HG03520 (cell line): ENCODE measurements at regions not wholly inside any gene's neighbourhood (a gene's known extent, or its start where the extent isn't known, plus 50 kb on each side); places are given as distances from the start of the nearest gene placed in this dataset.
"Not testable (repeated sequence)": the region's sequence is repeated elsewhere in the genome, so short reads cannot be mapped to it uniquely, and the experiment has no call there.

ENCODE experiments used
- ATAC-seq: cut with Tn5 transposase; IDR thresholded peaks from one replicate; pipeline ENCODE4 v1.9.1; 2021; ENCODE audit warnings: mild to moderate bottlenecking, moderate library complexity; ENCODE audit not compliant: unreplicated experiment

DNA sequence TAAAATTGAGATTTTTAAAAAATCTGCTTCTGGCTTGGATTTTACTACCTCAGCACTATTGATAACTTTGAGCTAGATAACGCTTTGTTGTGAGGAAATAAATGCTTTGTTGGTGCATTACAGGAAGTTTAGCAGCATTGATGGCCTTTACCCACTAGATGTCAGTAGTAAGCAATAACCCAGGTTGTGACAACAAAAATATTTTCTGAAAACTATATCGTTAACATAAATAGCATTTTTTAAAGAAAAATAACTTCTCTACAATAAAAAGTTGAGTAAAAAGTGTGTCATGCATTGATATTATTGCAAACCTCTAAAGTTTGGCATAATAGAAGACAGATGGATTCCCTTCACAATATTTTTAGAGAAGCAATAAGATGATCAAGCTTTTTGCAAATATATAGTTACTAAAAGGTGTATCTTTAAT, 1246.5 kb downstream of the UQCRFS1 start:
- ATAC-seq: no peak

DNA sequence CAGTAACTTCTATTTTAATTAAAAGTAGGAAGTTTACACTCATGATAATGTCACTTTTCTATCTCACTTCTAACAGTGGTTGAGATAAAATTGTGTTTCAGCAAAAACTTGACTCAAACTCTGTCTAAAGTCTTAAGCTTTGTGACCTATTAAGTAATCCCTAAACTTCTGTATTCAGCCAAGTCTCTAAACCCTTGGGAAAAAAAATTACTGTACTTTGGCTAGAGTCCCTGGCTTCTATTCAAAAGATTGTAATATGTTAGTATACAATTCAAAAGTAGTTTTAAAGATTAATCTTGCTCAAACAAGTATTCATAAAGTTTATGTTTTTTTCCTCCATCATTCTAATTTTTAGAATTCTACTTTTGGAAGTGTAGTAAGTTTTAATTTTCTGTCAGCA, 1248.8 kb downstream of the UQCRFS1 start:
- ATAC-seq: no peak

DNA sequence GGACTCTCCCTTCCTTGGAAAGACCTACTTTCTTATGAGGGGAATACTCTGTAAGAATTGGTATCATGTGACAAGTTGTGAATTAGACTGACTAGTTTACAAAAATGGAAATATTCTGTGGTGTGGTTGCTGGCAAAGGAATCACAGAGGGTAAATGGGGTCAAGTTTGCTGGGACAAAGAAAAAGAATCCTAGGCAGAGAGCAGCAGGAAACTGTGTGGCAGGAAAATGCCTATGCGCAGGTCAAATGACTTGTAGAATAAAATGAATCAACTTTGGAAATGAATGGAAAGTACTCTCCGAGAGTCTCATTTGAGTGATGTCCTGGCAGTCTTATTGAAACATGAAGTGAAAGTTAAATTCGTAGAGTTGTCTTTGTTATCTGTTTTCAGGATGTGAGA, 1250.7 kb downstream of the UQCRFS1 start:
- ATAC-seq: no peak

DNA sequence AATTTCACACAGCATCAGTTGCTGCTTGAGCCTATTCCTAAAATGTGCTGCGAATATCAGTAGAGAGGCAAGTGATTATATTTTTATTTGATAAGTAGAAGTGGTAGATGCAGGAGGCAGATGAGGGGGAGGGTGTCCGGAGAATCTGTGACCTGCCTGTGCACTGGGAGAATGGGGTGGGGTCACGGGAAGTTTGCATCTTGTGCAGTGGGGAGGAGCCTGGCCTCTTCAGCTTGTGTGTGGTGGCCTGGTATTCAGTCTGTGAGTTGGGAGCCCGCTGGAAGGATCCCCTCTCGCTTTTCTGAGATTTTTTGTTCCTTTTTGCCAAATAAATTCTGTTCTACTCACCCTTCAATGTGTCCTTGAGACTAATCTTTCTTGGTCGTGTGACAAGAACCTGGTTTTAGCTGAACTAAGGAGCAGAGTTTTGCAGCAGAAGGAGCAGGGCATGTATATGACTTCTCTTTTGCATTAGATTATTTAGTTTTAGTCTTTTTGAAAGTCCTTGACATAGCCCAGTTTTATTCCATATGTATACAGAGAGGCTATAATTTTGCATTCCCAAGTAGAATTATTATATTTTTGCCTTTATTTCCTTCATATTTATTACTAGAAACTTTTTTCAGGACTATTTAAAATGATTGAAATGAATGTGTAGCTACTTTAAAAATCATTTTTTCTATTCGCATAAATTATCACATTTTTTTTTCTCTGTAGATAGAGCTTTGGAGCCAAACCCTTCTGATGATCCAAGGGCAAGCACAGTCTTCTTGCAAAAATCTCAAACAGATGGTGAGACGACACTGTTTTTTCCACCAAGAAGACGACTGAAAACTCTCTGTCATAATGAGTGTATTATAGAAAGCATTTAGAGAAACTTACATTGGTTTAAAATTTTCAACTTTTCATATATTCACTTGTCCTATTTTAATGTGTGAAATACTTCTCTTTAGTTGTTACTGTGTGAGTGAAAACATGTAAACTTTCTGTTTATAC, 1257.2 kb downstream of the UQCRFS1 start:
- no peak for ATAC-seq

DNA sequence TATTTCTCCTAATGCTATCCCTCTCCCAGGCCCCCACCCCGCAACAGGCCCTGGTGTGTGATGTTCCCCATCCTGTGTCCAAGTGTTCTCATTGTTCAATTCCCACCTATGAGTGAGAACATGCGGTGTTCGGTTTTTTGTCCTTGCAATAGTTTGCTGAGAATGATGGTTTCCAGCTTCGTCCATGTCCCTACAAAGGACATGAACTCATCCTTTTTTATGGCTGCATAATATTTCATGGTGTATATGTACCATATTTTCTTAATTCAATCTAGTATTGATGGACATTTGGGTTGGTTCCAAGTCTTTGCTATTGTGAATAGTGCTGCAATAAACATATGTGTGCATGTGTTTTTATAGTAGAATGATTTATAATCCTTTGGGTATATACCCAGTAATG, 1270.3 kb downstream of the UQCRFS1 start:
- ATAC-seq: not testable (repeated sequence)

DNA sequence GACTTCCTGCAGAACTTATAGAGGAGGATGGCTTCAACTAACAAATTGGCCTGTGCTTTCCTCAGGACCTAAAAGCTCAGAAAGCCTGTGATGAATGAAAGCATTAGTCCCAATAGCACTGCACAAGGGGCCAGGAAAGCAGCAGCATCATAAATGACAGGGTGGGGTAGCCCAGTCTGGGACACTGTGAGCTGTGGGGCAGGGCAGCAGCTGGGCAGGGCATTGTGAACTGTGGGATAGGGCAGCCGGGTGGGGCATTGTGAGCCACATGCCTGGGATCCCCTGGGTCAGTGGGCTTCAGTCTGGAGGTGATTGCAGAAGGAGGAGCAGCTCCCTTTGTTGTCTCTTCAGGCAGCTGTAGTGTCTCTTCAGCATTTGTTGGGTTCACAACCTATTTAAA, 1276.8 kb downstream of the UQCRFS1 start:
- ATAC-seq: no peak

DNA sequence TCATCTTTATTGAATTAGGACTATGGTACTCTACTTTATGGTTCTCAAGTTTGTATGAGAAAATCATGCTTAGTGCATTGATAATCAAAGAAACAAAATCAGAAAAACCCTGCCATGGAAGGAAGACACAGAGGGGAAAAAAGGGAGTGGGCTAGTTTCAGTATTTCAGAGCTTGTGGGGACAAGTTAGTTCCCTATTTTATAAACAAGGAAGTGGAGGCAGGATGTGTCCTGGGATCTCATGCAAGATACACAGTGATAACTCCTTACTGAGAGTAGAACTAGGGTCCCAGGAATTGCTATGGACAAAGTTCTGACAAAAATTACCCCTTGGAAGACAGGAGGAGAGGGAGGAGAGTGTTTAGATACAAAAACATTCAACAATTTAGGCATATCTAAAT, 1277.3 kb downstream of the UQCRFS1 start:
- ATAC-seq: no peak

DNA sequence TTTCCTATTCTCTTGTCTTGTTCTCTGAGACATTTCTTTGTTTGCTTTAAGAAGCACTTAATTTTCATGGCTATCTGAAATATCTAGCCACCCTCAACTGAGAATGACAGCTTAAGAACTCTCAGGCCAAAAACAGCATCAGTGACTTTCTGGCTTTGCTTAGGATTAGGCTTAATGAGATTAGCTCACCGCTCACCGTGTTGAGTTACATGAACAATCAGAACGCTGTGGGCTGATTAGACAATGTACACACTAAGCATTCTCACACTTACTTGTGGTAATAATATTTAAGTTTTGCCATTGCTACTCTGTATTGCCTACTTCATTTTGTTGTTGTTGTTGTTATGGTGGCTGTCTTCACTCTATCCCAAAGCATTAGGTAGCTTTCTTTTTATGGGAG, 1283.6 kb downstream of the UQCRFS1 start:
- no peak for ATAC-seq

DNA sequence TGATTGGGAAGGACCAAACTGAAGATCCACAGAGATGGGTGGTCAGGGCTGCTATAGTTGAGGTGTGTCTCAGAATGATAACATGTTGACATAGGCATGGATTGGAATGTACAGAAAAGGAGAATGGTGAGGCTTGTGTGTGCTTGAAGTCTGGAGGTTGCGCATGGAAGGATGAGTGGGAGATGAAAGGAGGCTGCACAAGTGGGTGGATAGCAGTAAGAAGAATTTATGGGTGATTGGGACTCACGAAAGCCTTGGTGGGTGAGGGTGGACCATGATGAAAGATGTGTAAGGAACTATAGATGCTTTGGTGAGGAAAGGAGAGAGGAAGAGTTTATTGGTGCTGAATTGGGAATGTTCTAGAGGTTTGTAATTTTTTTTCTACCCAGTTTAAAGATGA, 1287.7 kb downstream of the UQCRFS1 start:
- ATAC-seq: no peak

DNA sequence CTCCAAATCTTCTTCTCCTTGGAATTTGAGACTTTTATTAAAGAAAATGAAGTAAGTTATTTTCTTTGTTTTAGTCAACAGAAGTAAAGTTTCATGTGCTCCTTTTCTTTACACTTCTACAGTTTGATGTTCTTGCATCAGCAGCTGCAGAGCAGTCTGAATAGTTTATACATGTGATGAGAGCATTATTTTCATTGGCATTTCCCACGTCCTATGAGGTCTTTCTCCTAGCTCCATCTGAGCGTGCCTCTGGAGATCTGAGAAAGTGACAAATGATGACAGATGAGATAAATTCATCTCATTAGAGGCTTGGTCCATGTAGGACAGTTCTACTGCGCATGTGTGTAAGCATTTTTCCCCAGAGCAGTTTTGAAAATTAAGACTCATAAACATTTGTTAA, 1290.0 kb downstream of the UQCRFS1 start:
- ATAC-seq: no peak

DNA sequence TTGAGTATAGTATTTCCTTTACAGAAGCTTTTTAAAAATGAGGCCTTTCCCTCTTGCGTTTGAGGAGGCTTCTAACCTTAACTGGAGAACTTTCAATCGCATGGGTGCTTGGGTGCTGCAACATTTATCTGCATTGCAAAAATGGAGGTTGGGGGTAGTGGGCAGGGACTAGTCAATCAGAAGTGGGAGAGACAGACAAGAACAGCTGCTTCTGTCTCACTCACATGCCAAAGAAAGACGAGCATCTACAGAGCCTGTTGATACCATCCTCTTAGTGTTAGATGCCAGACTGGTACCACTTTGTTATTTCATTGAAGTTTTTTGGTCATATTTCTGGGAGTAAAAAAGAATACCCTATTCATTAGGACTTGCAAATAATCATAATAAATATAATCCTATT, 1292.2 kb downstream of the UQCRFS1 start:
- no peak for ATAC-seq

DNA sequence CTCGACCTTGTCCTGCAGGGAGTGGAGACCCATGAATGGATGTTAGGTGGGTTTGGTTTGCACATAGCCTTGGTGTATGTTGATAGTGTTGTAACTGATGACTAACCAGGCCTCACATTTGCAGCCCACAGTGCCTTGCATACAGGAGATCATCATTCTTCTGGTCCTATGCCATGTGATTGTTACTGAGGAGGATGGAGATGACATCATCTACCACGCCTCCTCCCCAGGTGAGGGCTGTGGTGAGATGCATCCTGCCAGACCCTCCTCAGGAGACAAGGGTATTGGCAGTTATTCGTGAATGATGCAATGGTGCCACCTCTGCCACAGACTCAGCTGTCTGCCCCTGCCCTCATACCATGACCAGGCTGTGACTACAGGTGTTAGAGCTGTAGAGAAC, 1294.1 kb downstream of the UQCRFS1 start:
- no peak for ATAC-seq

DNA sequence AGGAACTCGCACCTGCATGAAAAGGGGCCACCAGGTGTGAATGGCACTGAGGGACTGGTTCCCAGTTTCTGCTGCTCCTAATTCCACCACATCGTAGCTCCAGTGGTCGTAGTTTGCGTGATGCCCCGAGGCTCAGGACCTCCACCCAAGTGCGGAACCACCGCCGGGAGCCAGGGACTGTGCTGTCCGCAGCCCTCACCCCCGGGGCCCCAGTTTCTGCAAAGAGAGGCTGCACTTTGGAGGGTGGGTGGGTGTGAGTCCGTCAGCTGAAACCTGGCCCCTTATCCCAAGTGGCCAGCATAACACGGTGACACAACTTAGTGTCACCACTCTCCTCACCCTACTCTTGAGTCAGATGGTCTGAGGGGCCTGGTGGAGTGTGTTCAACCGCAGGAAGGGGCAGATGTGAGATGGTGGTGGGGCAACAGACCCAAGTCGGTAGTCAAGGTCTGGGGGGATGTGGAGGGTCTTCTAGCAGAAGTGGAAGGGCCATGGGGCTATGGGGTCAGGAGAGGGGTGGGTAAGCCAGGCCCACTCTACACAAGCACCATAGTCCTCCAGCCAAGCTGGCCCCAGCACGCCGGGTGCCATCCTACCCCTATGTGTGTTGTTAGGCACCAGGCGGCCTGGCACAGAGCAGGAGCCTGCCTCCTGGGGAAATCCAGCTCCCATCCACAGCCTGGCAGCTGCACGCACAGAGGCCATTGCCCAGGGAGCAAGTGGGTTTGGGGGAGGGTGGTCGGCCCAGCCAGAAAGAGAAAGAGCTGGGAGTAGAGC, 1301.6 kb downstream of the UQCRFS1 start:
- no peak for ATAC-seq

DNA sequence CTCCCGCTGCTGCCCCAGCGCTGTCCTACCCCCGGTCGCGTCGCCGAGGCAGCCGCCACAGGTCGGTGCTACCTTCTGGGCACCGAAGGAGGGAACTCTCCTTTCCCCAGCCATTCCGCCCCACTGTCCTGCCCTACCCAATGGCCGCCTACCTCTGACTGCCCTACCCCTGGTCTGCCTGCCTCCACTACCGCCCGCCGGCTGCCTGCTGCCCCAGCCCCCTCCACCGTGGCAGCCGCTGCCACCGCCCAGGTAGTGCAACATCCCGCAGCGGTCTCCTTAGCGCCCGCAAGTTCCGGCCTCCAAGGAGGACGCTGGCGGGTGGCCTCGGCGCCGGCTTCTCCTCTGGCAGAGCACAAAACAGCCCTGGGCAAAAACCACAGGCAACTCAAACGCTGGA, 1303.1 kb downstream of the UQCRFS1 start:
- no peak for ATAC-seq

DNA sequence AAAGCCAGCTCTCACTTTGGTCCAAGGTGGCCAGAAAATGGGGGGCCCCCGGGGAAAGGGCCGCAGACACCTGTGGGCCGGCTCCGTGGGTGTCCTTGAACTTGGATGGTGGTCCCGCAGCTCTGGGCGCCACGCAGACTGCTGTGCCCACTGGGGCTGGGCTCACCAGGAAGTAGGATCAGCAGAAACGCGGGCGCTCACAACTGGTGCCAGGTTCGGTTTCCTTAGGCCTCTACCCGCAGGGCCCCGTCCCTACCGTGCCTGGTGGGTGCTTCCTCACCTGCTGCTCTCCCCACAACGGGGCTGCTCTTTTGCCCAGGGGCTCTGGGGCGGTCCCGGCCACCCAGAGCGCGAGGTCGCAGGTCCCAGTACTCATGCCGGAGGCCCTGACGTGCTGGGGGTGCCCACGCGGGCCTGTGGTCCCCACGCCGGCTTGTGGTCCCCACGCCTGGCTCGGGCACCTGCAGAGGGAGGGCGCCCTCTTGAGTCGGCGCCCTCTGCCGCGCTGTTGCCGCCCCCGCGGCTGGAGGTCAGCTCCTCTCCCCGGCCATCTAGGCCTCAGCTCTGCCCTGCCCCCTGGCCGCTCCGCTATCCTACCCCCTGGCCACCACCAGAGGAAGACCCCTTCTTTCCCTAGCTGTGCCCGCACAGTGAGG, 1303.6 kb downstream of the UQCRFS1 start:
- no peak for ATAC-seq

DNA sequence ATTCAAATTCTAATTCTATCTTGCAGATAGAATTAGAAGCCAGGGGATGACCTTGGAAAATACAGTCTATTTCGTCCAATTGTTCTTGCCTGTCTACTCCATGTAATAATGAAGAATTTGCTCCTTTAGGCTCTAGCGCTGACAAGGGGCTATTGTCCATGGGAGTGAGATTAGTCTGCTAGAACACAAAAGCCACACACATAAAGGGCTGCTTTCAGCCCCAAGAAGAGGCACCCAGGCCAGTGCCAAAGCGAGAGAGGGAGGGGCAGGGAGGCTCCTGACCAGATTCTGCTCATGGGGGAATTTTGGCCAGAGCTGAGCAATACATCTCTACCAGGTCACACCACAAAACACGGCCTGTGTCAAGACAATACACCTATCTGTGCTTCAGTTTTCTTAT, 1306.9 kb downstream of the UQCRFS1 start:
- no peak for ATAC-seq

DNA sequence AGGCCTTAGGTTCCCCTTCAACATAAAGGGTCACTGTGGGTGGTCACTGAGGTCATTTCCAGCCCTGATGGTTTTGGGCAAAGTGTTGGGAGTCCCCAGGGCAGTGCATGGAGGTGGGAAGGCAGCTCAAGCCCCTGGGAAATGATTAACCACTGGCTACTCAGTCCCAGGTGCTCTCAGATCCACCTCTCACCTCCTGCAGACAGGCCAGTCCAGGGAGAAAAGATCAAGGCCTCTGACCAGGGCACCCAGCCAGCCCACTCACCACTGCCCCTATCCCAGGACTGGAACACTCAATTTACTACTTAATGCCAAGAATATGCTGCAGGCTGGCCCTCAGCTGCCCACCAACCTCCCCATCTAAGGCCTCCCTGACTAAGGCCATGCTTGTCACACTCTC, 1307.9 kb downstream of the UQCRFS1 start:
- no peak for ATAC-seq

DNA sequence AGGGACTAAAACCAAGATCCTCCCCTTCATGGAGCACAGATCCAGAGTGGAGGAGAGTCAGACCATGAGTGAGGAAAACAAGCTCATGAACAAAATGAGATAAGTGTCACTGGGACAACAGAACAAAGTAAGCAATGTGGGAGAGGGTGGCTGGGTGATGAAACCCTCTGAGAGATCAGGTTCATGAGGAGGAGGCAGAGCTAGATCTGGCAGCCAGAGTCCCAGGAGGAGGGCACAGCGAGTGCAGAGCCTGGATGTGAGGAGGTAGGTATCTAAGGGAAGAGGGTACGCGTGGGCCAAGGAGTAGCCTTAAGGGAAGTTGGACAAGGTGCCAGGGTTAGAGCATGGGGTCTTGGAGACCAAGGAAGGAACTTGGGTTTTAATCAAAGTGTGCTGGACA, 1311.9 kb downstream of the UQCRFS1 start:
- no peak for ATAC-seq

DNA sequence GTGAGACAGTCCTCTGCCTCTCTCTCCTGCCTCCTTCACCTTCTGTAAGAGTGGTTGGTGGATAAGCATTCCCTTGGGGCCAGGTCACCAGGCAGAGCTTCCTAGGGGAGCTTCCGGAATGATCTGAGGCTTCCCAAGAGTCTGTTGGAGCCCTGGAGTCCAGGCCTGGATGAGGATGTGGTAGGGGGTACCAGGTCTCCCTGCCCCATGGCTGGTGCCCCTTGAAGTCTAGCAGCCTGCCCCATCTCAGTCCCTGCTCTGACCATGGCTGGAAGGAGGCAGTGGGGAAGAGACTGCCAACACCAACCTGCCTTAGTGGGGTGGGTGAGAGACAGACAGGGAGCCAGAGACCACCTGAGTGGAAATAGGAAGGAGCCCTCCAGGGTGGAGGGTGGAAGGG, 1316.9 kb downstream of the UQCRFS1 start:
- no peak for ATAC-seq

DNA sequence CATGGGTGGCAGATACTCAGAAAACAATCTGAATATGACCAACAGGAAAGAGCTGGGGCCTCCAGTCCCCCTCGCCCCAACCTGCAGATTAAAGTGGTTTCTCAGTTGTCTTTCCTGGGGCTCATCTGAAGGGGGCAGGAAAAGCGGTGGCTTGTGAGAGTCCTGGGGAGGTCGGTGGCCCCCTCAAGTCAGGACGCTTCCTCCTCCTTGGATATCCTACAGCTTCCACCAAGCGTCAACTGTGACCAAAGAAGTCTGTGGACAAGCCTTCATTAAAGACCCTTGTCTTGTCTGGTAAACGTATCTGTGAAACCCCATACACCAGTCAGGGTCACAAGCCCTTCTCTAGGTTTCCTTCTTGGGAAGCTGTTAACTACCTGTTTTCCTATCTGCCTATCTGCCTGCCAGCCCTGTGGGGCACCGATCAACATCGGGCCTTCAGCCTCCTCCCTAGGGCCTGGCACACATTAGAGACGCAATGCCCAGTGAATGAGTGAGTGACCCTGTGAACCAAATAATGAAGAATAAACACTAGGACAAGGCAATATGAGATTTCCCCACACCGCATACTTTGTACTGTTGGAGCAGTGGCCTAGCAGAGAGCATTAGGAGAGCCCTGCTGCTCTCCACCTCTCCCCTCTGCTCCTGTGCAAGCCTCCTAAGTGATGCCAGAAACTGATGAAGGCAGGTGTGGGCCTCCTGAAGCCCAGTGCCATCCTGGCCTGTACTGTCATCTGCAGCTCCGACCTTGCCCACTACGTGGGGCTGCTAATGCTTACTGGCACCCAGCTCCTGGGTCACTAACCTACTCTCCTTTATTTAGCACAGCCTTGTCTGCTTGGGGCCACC, 1317.8 kb downstream of the UQCRFS1 start:
- ATAC-seq: no peak

DNA sequence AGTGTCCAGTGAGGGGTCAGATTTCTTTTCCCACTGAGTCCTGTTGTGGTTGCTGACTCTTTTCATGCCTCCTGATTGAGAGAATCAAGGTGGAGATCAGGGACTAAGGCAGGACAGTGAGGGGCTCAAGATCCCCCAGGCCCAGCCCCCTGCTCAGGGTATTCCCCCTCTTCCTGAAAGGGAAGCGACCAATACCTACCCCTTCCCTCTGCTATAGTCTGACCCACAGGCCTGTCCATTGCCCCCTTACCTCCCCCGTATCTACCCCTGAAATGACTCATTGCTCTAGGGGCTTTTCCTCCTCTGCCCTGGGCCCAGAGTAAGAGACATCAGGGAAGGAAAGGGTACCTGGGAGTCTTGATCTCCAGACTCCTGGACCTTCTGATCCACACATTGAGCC, 1320.5 kb downstream of the UQCRFS1 start:
- ATAC-seq: no peak
